DOHH2 (cell line): ENCODE measurements at regions not wholly inside any gene's neighbourhood (a gene's known extent, or its start where the extent isn't known, plus 50 kb on each side); places are given as distances from the start of the nearest gene placed in this dataset.

ENCODE experiments used
- H3F3A ChIP-seq: fragments of 200-600 bp; sonication (generic), shearing (Covaris generic); 2 replicates; pipeline ENCODE4 v1.6.0; 2016; ENCODE audit warnings: antibody characterized with exemption, mild to moderate bottlenecking; ENCODE audit not compliant: control insufficient read depth, insufficient read depth
- H3K27ac ChIP-seq: fragments of 200-600 bp; sonication (generic); 2 replicates; pipeline ENCODE4 v1.5.1; 2014; ENCODE audit warnings: low read depth, mild to moderate bottlenecking, low read length, moderate library complexity
- H3K27me3 ChIP-seq: fragments of 200-600 bp; sonication (generic); 2 replicates; pipeline ENCODE4 v1.6.1; 2014; ENCODE audit warnings: mild to moderate bottlenecking, low read length, mixed read lengths; ENCODE audit not compliant: control insufficient read depth
- H3K36me3 ChIP-seq: fragments of 200-600 bp; sonication (generic); 2 replicates; pipeline ENCODE4 v1.6.1; 2014; ENCODE audit warnings: mild to moderate bottlenecking, low read length, moderate library complexity, mixed read lengths; ENCODE audit not compliant: control insufficient read depth
- H3K4me1 ChIP-seq: fragments of 200-600 bp; sonication (generic); 2 replicates; pipeline ENCODE4 v1.6.1; 2014; ENCODE audit warnings: mild to moderate bottlenecking, low read length, mixed read lengths; ENCODE audit not compliant: control insufficient read depth
- H3K4me2 ChIP-seq: fragments of 200-600 bp; sonication (generic); 2 replicates; pipeline ENCODE4 v1.6.0; 2014; ENCODE audit warnings: mild to moderate bottlenecking, low read length, moderate library complexity
- H3K4me3 ChIP-seq: fragments of 200-600 bp; sonication (generic); 2 replicates; pipeline ENCODE4 v1.5.1; 2014; ENCODE audit warnings: mild to moderate bottlenecking, low read length, mixed read lengths
- H3K79me2 ChIP-seq: fragments of 200-600 bp; sonication (generic); 2 replicates; pipeline ENCODE4 v1.6.1; 2014; ENCODE audit warnings: mild to moderate bottlenecking, low read length, mixed read lengths; ENCODE audit not compliant: control insufficient read depth
- H3K9me2 ChIP-seq: fragments of 200-600 bp; sonication (generic); replicated peaks from 2 replicates; pipeline ENCODE4 v1.6.1; 2014; ENCODE audit warnings: mild to moderate bottlenecking, low read length, mixed read lengths; ENCODE audit not compliant: control insufficient read depth
- H3K9me3 ChIP-seq: fragments of 200-600 bp; sonication (generic); 2 replicates; pipeline ENCODE4 v1.6.1; 2014; ENCODE audit warnings: antibody characterized with exemption, low read length, mixed read lengths; ENCODE audit not compliant: control insufficient read depth, insufficient read depth
- H4K20me1 ChIP-seq: fragments of 200-600 bp; sonication (generic); 2 replicates; pipeline ENCODE4 v1.6.0; 2014; ENCODE audit warnings: low read depth, mild to moderate bottlenecking, antibody characterized with exemption, low read length, moderate library complexity; ENCODE audit not compliant: control insufficient read depth, insufficient read depth
- EZH2phosphoT487 ChIP-seq: fragments of 200-600 bp; sonication (generic); IDR thresholded peaks from 2 replicates; pipeline ENCODE4 v1.6.1; 2017; ENCODE audit warnings: borderline replicate concordance, mild to moderate bottlenecking, antibody characterized with exemption, low read length, moderate library complexity, mixed read lengths
- TF ChIP-seq, protein P1 (sequence below): fragments of 200-600 bp; sonication (generic); IDR thresholded peaks from one replicate; pipeline ENCODE4 v1.5.1; 2014; ENCODE audit warnings: antibody characterized with exemption, mild to moderate bottlenecking, low read depth, low read length; ENCODE audit not compliant: poor library complexity, severe bottlenecking

DNA sequence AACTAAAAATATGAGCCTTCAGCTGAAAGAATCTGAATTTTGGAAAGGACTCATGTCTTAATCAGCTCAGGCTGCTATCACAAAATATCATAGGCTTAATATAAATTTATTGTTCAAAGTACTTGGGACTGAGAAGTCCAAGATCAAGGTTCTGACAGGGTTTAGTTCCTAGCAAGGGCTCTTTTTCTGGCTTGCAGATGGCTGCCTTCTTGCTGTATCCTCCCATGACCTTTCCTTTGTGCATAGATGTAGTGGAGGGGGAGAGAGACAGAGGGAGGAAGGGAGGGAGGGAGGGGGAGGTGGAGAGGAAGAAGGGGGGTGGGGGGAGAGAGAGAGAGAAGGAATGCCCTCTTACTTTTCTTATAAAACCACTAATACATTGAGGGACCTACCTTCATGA lies 306.8 kb upstream of the DDI1 start:
- H3K4me2 ChIP-seq: no peak overlapping the region
- H3K27ac ChIP-seq: no peak overlapping the region
- H3K4me1 ChIP-seq: peaks cover 12% of the 10 kb centered on the region
- no peak for TF ChIP-seq EZH2phosphoT487
- no peaks in the 10 kb centered on the region for H4K20me1 ChIP-seq
- H3K9me3 ChIP-seq: peaks cover 12% of the 10 kb centered on the region; the same call in 1 of the 2 replicates
- no peaks in the 10 kb centered on the region for H3K27me3 ChIP-seq
- no peaks in the 10 kb centered on the region for H3K9me2 ChIP-seq
- H3K79me2 ChIP-seq: no peaks in the 10 kb centered on the region
- no peaks in the 10 kb centered on the region for H3F3A ChIP-seq
- no peak overlapping the region for H3K4me3 ChIP-seq
- no peaks in the 10 kb centered on the region for H3K36me3 ChIP-seq

DNA sequence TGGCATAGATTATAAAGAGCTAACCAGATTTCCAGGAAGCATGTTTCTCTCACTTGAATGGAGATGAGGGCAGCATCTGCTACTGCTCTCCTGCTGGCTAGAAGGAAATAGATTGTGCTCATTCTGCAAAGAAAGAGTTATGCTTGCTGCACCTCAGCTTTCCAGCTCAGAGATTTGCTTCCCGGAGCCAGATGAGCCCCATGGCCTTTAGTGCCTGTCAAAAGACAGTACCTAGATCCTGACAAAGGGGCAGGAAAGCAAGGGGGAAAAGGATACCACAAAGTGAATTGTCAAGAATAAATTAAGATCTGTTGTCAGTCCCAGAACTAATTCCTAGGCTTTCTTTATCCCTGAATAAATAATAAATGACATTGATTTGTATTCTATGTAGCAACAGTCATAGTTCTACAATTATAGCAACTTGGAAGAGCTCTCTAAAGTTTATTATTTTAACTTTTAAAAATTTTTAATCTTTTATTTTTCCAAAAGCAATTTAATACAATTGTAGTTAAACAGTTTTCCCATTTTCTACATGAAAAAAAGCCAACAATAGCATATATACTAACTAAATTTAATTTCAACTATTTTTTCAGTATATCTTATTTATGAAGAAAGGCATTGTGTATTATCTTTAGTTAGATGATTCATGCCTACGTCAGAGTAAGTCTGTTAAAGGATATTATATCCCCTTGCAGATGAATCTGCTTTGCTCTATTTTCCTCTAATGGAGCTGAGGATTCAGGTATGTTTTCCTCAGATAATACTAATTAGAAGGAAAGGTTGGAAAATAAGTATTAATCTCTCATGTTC lies 306.1 kb upstream of the DDI1 start:
- Histone ChIP-seq H4K20me1 (no peaks in the 10 kb centered on the region), H3K79me2 (no peaks in the 10 kb centered on the region), H3F3A (no peaks in the 10 kb centered on the region), H3K36me3 (no peaks in the 10 kb centered on the region), H3K9me2 (no peaks in the 10 kb centered on the region), H3K27me3 (no peaks in the 10 kb centered on the region), H3K4me1 (peaks cover 12% of the 10 kb centered on the region), H3K4me3 (no peak overlapping the region), H3K4me2 (0 out of 2 replicates have a peak overlapping the region, but pooled peaks have one; percentile 4), H3K9me3 (peaks cover 10% of the 10 kb centered on the region; the same call in 1 of the 2 replicates), H3K27ac (no peak overlapping the region)
- TF ChIP-seq, protein P1, sequence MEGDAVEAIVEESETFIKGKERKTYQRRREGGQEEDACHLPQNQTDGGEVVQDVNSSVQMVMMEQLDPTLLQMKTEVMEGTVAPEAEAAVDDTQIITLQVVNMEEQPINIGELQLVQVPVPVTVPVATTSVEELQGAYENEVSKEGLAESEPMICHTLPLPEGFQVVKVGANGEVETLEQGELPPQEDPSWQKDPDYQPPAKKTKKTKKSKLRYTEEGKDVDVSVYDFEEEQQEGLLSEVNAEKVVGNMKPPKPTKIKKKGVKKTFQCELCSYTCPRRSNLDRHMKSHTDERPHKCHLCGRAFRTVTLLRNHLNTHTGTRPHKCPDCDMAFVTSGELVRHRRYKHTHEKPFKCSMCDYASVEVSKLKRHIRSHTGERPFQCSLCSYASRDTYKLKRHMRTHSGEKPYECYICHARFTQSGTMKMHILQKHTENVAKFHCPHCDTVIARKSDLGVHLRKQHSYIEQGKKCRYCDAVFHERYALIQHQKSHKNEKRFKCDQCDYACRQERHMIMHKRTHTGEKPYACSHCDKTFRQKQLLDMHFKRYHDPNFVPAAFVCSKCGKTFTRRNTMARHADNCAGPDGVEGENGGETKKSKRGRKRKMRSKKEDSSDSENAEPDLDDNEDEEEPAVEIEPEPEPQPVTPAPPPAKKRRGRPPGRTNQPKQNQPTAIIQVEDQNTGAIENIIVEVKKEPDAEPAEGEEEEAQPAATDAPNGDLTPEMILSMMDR: no peak
- TF ChIP-seq EZH2phosphoT487: no peak

DNA sequence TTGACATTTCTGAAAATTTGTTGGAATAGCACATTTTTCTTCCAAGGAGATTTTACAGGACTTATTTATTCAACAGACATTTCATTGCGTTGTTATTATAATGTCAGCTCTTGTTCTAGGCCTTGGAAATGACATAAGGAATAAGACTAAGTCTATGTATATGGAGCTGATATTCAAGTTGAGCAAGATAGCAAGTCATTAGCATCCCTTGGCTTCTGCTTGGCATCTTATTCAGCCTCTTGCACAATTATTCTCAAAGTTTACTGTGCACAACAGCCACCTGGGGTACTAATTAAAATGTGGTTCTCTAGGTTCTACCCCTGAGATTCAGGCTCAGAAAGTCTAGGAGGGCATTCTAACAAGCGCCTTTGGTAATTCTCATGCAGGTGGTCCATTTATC lies 304.8 kb upstream of the DDI1 start:
- H4K20me1 ChIP-seq: no peaks in the 10 kb centered on the region
- H3K4me2 ChIP-seq: no peak overlapping the region
- H3K27ac ChIP-seq: no peak overlapping the region
- TF ChIP-seq EZH2phosphoT487: no peak
- TF ChIP-seq, protein P1: no peak
- H3K4me1 ChIP-seq: peaks cover 12% of the 10 kb centered on the region
- no peaks in the 10 kb centered on the region for H3K79me2 ChIP-seq
- no peaks in the 10 kb centered on the region for H3F3A ChIP-seq
- no peaks in the 10 kb centered on the region for H3K27me3 ChIP-seq
- no peak overlapping the region for H3K4me3 ChIP-seq
- peaks cover 7% of the 10 kb centered on the region; the same call in 1 of the 2 replicates for H3K9me3 ChIP-seq
- H3K36me3 ChIP-seq: no peaks in the 10 kb centered on the region
- H3K9me2 ChIP-seq: no peaks in the 10 kb centered on the region

DNA sequence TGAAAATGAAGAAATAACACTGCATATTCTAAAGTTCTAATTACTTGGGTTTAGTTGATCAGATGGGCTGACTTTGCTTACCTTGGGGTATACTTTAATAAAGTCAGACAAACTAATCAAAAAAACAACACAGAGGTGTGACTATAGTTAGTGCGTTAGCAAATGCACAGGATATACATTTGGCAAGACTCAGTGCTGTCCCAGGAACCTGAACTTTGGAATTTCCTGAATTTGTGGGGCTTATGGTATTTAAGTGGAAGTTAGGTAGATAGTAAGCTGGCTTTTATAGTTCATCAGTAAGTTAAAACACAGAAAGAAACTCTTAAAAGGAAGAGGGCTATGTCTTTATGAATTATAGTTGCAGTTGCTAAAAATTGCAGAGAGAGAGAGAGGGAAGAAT lies 302.6 kb upstream of the DDI1 start:
- Histone ChIP-seq H3K4me2 (no peak overlapping the region), H3K27ac (no peak overlapping the region), H4K20me1 (no peaks in the 10 kb centered on the region), H3K36me3 (no peaks in the 10 kb centered on the region), H3F3A (no peaks in the 10 kb centered on the region), H3K27me3 (no peaks in the 10 kb centered on the region), H3K4me1 (peaks cover 12% of the 10 kb centered on the region), H3K9me2 (no peaks in the 10 kb centered on the region), H3K79me2 (no peaks in the 10 kb centered on the region), H3K4me3 (no peak overlapping the region), H3K9me3 (no peaks in the 10 kb centered on the region)
- TF ChIP-seq EZH2phosphoT487: no peak
- TF ChIP-seq, protein P1: no peak
